Hindlimb muscle (tissue), 1 donor: ENCODE measurements at regions not wholly inside any gene's neighbourhood (a gene's known extent, or its start where the extent isn't known, plus 50 kb on each side); places are given as distances from the start of the nearest gene placed in this dataset.
"Not testable (repeated sequence)": the region's sequence is repeated elsewhere in the genome, so short reads cannot be mapped to it uniquely, and the experiment has no call there.

ENCODE experiments used
- DNase-seq: peaks from one replicate; pipeline ENCODE4 v3.0.0-alpha.2; 2013

DNA sequence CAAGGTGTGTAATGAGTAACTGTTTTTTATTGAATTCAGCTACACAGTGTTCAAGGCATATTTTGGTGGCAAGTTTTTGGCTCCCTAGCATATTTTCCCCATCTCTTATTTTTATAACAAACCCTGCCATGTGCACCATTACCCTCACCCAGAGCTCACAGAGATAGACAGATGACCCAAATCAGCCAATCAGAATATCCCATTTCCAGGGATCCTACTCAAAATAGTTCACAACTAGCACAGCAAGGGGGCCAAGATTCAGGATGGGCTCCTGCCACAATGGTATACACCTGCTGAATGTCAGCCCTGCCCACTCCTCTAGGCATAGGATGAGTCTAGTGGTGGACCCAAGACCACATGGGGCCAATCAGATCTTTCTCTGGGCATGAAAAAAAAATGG is 78.8 kb upstream of the SETMAR start:
- DNase-seq = no peak

DNA sequence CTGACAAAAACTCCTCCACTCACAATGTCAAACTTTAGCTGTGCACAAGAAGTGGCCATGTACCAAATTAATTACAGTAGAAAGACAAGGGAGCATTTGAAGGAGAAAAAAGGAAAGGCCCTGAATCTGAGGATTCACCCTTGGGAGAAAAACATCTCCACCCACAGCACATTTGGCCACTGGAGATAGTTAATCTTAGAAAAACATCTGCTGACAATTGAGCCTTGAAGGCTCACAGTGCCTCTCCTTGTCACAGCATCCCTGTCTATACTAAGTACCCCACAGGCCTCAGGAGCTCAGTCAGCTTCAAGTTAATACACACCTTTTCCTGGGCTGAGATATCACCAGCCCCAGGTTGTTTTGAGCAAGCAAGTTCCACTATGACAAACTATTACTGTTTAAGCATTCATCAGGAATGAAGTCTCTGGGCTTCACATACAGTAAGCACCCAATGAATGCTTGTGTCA is 78.1 kb upstream of the SETMAR start:
- DNase-seq = no peak

DNA sequence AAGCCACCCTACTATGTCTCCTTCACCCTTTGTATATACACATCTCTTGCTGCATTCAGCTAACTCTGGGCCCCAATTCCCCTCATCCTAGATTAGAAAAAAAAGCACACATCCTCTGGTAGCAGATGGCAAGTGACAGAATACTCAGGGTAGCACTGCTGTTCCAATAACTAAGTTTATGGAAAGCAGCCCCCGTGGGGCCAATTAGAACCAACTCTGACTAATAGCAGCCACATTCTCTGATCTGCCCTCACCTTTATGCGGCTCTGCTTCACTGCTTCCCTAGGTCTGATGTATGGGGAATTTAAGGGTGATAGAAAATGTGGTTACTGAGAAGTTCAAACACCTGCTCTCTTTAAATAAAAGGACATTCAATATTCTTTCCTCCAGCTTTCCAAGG is 74.9 kb upstream of the SETMAR start:
- DNase-seq = no peak

GRCh38 chr3:4231041-4231440 is 72.1 kb upstream of the SETMAR start:
- DNase-seq = no peak

- no peak for DNase-seq
Observed at GRCh38 chr3:4232798-4233197, 70.4 kb upstream of the SETMAR start.

GRCh38 chr3:4233488-4233887 is 69.7 kb upstream of the SETMAR start:
- DNase-seq = no peak

- DNase-seq = no peak
Observed at GRCh38 chr3:4234889-4235288, 68.3 kb upstream of the SETMAR start.

- DNase-seq = no peak
Observed at GRCh38 chr3:4235690-4236089, 67.5 kb upstream of the SETMAR start.

- DNase-seq = no peak
Observed at GRCh38 chr3:4241595-4242170, 61.5 kb upstream of the SETMAR start.

DNA sequence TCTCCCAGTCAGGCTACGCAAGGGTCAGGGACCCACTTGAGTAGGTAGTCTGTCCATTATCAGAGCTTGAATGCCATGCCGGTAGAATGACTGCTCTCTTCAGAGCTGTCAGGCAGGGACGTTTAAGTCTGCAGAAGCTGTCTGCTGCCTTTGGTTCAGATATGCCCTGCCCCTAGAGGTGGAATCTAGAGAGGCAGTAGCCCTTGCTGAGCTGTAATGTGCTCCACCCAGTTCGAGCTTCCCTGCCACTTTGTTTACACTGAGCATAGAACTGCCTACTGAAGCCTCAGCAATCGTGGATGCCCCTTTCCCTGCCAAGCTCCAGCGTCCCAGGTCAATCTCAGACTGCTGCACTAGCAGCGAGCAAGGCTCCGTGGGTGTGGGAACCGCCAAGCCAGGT is 57.5 kb upstream of the SETMAR start:
- DNase-seq = no peak

- no peak for DNase-seq
Observed at GRCh38 chr3:4247391-4247790, 55.8 kb upstream of the SETMAR start.

DNA sequence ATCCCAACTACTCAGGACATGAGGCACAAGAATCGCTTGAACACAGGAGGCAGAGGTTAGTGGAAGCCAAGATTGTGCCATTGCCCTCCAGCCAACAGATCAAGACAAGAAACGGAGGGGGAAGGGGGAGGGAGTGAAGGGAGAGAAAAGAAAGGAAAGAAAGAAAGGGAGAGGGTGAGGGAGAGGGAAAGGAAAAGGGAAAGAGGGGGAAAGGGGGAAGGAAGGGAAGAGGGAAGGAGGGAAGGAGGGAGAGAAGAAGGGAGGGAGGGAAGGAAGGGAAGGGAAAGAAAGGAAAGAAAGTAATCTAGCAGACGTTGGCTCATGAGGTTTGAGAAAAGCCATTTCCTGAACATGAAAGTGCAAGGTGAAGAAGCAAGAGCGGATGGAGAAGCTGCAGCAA is 53.1 kb upstream of the SETMAR start:
- DNase-seq = no peak

GRCh38 chr3:4251412-4251811 is 51.8 kb upstream of the SETMAR start:
- DNase-seq = no peak

- not testable (repeated sequence) for DNase-seq
Observed at GRCh38 chr3:4253072-4253832, 49.9 kb upstream of the SETMAR start.
